ENCODE measurements at regions not wholly inside any gene's neighbourhood (a gene's known extent, or its start where the extent isn't known, plus 50 kb on each side); places are given as distances from the start of the nearest gene placed in this dataset.
"Not testable (repeated sequence)": the region's sequence is repeated elsewhere in the genome, so short reads cannot be mapped to it uniquely, and the experiment has no call there.

- no peak for DNase-seq
Observed at GRCh38 chr17:77792626-77793025, 165.9 kb upstream of the TNRC6C start.

DNA sequence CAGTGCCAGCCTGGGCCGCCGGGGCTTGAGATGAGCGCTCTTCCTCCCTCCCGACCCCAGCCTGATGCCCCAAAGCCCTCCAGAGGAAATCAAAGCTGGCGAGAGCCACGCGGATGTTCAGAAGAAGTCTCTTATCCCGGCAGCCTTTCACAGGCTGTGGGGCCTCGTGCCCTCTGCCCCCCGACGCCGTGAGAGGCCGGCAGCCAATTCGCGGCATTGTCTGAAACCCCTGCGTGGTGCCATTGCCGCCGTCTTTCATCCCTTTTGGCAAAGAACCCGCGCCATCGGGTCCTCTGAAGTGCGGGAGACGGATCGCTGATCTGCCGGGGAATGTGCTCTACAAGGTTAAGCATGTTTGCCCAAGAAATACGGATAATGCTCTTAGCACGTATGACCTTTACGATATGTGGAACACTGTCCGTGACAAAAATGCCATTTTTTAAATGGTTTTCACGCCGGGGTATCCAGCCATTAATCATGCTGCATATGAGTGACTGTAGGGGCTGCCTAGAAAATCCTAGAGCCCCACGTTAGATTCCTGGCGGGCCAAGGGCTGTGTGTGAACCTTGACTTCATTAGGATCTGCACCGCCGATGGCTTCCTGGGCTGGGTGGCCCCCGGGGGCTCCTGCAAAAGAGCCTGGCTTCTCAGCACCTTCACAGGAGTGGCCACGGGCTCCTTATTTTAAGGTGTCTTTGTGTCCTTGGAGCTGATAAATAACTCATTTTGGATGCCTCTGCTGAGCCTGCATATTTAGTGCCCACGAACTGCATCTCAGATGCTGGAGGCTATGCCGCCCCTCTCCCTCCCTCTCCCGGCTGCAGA is 165.1 kb upstream of the TNRC6C start:
- DNase-seq: no peak

DNA sequence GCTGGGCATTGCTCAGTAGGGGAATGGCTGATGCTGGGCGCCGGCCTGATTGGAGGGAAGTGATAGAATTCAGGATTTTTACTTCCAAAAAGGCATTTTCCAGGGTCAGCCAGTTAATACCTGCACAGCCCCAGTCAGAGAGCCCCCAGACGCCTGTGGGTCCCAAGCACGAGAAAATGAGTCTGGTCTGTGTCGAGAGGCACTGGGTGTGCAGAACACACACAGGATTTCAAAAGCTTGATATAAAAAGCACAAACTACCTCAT is 164.6 kb upstream of the TNRC6C start:
- no peak for DNase-seq

DNA sequence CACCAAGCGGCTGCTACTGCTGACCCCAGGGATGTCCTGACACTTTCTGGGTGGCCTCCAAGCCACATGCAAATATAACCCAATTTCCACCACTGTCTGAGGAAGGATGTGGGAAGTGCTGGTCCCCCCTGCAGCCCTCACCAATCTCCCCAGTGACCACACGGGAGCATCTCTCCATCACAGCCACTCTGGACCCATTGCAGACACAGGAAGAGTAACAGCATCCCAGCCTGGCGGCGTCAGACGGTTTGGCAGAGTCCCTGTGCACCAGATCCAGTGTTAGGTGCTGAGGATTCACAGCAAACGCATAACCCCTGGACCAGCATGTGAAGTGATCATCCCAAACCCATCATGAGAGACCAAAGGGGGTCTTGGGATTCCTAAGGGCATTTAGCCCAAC is 163.7 kb upstream of the TNRC6C start:
- no peak for DNase-seq

DNA sequence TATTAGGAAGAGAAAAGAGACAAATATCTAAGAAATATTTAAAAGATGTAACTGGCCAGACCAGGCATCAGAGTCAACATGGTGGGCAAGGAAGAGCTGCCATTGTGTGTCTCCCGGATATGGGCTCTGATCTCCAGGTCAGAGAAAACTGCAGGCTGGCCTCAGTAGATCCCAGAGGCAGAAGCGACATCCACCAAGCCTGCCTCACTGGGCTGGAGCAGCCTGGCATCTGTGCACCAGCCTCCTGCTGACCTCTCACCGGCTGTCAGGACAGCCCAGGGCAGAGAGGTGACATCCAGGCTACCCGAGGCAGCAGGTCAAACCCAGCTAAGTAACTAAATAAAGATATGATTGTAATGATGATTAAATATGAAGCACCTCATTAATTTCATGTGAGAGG is 162.8 kb upstream of the TNRC6C start:
- DNase-seq: no peak

- no peak for DNase-seq
Observed at GRCh38 chr17:77796176-77796860, 162.2 kb upstream of the TNRC6C start.

GRCh38 chr17:77798031-77798430 is 160.5 kb upstream of the TNRC6C start:
- no peak for DNase-seq

GRCh38 chr17:77798481-77798880 is 160.0 kb upstream of the TNRC6C start:
- no peak for DNase-seq

GRCh38 chr17:77800816-77801215 is 157.7 kb upstream of the TNRC6C start:
- DNase-seq: no peak

DNA sequence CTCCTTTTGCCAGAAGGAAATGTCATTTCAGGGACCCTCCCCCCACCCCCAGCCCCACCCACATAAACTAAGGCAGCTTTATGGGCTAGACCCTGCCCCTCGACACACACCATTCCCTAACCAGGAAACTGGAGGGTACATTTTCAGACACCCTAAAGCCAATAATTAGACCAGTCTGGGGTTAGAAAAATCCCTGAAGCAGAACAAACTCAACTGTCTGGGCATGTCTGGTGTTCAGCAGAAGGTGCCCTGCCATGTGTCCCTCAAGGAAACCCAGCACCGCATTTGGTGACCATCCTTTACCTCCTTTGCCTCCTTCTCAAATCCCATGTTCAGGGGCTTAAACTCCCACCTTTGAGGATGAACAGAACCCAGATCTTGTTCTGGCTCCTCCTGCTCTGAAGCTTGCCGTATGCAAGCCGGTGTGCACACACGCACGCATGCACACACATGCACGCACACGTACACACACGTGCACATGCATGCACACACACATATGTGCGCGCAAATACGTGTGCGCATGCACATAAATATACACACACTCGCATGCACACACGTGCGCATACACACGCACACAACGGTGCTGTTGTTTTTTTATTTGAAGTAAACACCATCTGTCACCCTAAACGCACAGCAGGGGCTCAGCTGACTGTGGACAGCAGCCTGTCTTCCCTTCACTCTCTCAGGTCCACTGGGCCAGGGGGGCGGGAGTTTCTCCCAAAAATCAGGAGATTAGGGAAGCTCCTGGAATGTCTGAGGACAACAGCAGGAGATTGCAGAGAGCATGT is 156.8 kb upstream of the TNRC6C start:
- DNase-seq: no peak

DNA sequence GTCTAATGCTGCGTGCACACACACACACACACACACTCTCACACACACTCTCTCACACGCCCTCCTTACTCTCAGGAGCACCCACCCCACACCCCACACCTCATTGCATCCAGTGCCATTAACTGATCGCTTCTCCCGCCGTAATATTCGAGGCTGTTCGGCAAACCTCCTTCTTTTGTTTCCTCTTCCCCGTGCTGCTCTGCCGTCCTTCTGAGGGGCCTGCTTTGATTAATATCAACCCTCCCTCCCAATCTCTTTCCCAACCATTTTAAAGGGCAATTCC is 156.2 kb upstream of the TNRC6C start:
- no peak for DNase-seq

DNA sequence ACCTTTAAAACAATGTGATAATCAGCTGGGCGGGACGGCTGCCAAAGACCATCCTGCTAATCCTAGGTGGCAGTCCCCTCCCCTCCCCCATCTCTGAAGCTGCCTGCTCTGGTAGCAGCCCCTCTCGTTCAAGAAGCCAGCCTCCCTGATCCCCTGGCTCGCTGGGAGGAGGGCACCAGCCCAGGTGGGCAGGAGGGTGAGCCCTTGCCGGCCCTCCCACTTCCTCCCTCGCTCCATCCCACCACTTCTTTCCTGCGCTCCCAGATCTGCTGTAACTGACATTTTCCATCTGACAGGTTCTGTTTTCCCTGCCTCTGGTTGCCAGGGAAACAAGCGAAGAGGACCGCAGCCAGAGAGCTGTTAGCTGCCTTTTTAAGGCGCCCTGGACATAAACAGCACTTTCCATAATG is 155.7 kb upstream of the TNRC6C start:
- DNase-seq: peak; percentile 41

DNA sequence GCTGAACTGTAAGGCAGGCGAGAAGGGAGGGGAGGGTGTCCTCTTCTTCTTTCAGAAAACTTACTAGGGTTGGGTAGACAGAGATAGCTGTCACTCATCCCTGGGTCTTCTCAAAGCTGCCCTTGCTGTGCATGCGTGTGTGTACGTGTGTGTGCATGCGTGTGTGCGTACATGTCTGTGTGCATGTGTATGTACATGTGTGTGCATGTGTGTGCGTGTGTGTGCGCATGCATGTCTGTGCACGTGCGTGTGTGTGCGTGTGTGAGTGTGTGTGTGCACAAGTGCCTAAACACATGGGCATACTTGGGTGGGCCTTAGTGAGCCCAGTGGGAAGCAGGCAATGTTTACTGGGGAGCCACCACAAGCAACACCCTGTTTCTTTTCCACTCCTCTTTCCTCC is 154.8 kb upstream of the TNRC6C start:
- DNase-seq: no peak

- DNase-seq: no peak
Observed at GRCh38 chr17:77804796-77805426, 153.6 kb upstream of the TNRC6C start.

DNA sequence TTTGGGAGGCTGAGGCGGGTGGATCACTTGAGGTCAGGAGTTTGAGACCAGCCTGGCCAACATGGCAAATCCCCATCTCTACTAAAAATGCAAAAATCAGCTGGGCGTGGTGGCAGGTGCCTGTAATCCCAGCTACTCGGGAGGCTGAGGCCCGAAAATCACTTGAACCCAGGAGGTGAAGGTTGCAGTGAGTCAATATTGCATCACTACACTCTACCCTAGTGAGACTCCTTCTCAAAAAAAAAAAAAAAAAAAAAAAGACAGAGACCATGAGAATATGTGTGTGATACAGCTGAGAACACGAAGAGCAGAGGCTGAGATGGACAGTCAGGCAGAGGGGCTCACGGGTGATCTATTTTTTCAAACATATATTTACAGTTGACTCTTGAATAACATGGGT is 152.5 kb upstream of the TNRC6C start:
- not testable (repeated sequence) for DNase-seq

GRCh38 chr17:77807051-77807745 is 151.3 kb upstream of the TNRC6C start:
- DNase-seq: no peak

- no peak for DNase-seq
Observed at GRCh38 chr17:77807746-77808441, 150.6 kb upstream of the TNRC6C start.

- no peak for DNase-seq
Observed at GRCh38 chr17:77808686-77809425, 149.6 kb upstream of the TNRC6C start.

DNA sequence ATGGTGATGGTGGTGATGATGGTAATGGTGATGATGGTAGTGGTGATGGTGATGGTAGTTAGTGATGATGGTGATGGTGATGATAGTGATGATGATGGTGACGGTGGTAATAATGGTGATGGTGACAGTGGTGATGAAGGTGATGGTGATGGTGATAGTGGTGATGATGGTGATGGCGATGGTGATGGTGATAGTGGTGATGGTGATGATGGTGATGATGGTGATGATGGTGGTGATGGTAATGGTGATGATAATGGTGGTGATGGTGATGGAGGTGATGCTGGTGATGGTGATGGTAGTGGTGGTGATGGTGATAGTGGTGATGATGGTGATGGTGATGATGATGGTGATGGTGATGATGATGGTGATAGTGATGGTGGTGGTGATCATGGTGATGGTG is 148.7 kb upstream of the TNRC6C start:
- no peak for DNase-seq

DNA sequence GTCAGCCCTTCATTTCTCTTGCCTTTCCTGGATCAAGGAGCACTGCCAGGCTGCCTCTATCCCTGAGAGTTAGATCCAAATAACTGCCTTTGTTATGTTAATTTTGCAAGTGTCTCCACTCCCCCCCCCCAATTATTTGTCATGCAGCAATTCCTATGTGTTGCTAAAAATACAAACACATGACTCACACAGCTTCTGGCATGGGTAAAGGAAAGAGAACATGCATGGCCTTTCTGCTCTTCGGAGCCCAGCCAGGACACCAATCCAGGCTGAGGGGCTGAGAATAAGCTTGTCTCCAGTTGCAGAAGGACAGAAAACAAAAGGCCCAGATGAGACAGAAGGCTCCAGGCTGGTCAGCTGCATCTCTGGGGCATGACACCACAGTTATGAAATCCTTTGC is 148.0 kb upstream of the TNRC6C start:
- DNase-seq: peak; percentile 14

- no peak for DNase-seq
Observed at GRCh38 chr17:77811521-77811920, 147.0 kb upstream of the TNRC6C start.
